ENCODE measurements at regions not wholly inside any gene's neighbourhood (a gene's known extent, or its start where the extent isn't known, plus 50 kb on each side); places are given as distances from the start of the nearest gene placed in this dataset.

DNA sequence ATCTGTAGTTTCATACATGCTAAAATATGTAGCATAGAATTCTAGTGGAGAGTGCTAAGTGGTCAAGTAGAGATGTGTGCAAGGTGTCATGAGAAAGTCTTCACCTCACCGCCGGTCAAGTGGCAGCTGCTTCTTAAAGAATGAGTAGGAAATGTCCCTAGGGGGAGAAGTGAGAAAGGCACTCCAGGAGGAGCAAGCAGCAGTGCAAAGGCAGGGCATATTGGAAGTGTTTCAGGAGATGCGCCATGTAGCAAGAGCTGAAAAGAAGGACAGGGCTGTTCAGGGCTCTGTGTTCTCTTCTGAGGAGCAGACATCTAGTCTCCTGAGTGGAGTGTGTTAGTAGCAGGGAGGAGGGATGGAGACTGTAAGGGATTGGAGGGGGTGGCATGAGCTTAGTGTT lies 312.4 kb upstream of the SEMA6D start:
- TF ChIP-seq POLR2A (IDR thresholded peaks at IDR 0.05) (no peak), CTCF (IDR thresholded peaks at IDR 0.05) (no peak)

Measured in uterus (tissue), 2 donors.